Stomach (tissue), 8 donors: ENCODE measurements at regions not wholly inside any gene's neighbourhood (a gene's known extent, or its start where the extent isn't known, plus 50 kb on each side); places are given as distances from the start of the nearest gene placed in this dataset.

Source experiments
- DNase-seq, 2 donors: peaks; one replicate each; pipeline versions ENCODE4 v3.0.0 to v3.0.0-alpha.2; 2013 to 2019
- H3K27ac ChIP-seq, 5 donors: fragments of 200-600 bp in 4 of 5; sonication (generic) in 4 of 5; one replicate each; pipeline ENCODE4 v1.5.1; 2013 to 2019; ENCODE audit warnings: mild to moderate bottlenecking in 1 of 5, moderate library complexity in 1 of 5
- H3K27me3 ChIP-seq, 3 donors: fragments of 200-600 bp; sonication (generic); one replicate each; pipeline ENCODE4 v1.5.1; 2017 to 2019; ENCODE audit warnings: mixed run types in 1 of 3
- H3K36me3 ChIP-seq, 4 donors: fragments of 200-600 bp; sonication (generic); 1 replicate in 3 of 4; 2 replicates in 1 of 4; pipeline ENCODE4 v1.5.1; 2016 to 2019
- H3K4me1 ChIP-seq, 4 donors: fragments of 200-600 bp; sonication (generic); one replicate each; pipeline ENCODE4 v1.5.1; 2016 to 2019
- H3K4me3 ChIP-seq, 4 donors: fragments of 200-600 bp; sonication (generic) in 3 of 4; one replicate each; pipeline ENCODE4 v1.5.1; 2016 to 2019; ENCODE audit warnings: mild to moderate bottlenecking in 1 of 4
- H3K9me3 ChIP-seq, 4 donors: fragments of 200-600 bp; sonication (generic); one replicate each; pipeline ENCODE4 v1.5.1; 2016 to 2019
- CTCF ChIP-seq, 7 experiments: fragments of 450-650 bp in 4 of 7; fragments of 200-600 bp in 3 of 7; sonication (generic) in 3 of 7; IDR thresholded peaks; one replicate each; pipeline ENCODE4 v1.5.1; 2016 to 2019; ENCODE audit warnings: antibody characterized with exemption in 7 of 7, control low read depth in 2 of 7, mild to moderate bottlenecking in 1 of 7
- EP300 ChIP-seq: sonication (generic); formaldehyde crosslinking; IDR thresholded peaks from one replicate; pipeline ENCODE4 v1.6.1; 2017; ENCODE audit warnings: antibody characterized with exemption
- POLR2A ChIP-seq, 4 donors: fragments of 450-650 bp; IDR thresholded peaks; one replicate each; pipeline ENCODE4 v1.6.1; 2016; ENCODE audit warnings: antibody characterized with exemption in 4 of 4, control low read depth in 2 of 4, mild to moderate bottlenecking in 1 of 4, moderate library complexity in 1 of 4
- POLR2AphosphoS5 ChIP-seq, 3 donors: sonication (generic); formaldehyde crosslinking; IDR thresholded peaks; one replicate each; pipeline ENCODE4 v1.6.1; 2016; ENCODE audit warnings: antibody characterized with exemption in 3 of 3
- WGBS, 5 donors: extraction: QIAGEN DNeasy Blood & Tissue Kit in 3 of 5; methylation state at CpG; one replicate each; pipeline versions ENCODE4 v1.1.5 to v1.1.7; 2013 to 2018; 5-methylcytosine and 5-hydroxymethylcytosine counted together
- intact Hi-C: fragments of 100-400 bp; cut with DNase I; formaldehyde crosslinking; loops from one replicate; pipeline ENCODE4 v1.15.1; 2023; ENCODE audit warnings: low total_unique reads
- donor health status: healthy with polysubstance abuse.
- donor health status: Bipolar disorder and iron deficiency.
- donor health status: healthy.

- no peak for TF ChIP-seq POLR2A (IDR thresholded peaks at IDR 0.05)
- no peak for TF ChIP-seq POLR2AphosphoS5 (IDR thresholded peaks at IDR 0.05)
- no peak for TF ChIP-seq EP300
- TF ChIP-seq CTCF (IDR thresholded peaks at IDR 0.05), result no peak
- no peak overlapping the region for H3K4me3 ChIP-seq
- H3K9me3 ChIP-seq, result peaks cover 0 to 4% (median 0%) of the 10 kb centered on the region in 4 donors
- intact Hi-C loops, result no loop called here
- H3K4me1 ChIP-seq, result no peaks in the 10 kb centered on the region
- peaks cover 0 to 4% (median 0%) of the 10 kb centered on the region in 3 donors for H3K27me3 ChIP-seq
- no peak overlapping the region for H3K27ac ChIP-seq
- DNase-seq, result no peak
- 69 to 86% (median 84%) methylated on average over 3 of the region's 3 CpGs for WGBS, 5 donors
- no peaks in the 10 kb centered on the region for H3K36me3 ChIP-seq
Measured at GRCh38 chr2:114038710-114039109, 148.8 kb downstream of the ACTR3 start.

GRCh38 chr2:114039677-114040076, 149.8 kb downstream of the ACTR3 start:
- Histone ChIP-seq H3K9me3 (peaks cover 0 to 4% (median 0%) of the 10 kb centered on the region in 4 donors), H3K4me1 (no peaks in the 10 kb centered on the region), H3K4me3 (no peak overlapping the region), H3K27me3 (peaks cover 0 to 4% (median 0%) of the 10 kb centered on the region in 3 donors), H3K36me3 (no peaks in the 10 kb centered on the region), H3K27ac (no peak overlapping the region)
- DNase-seq, result no peak
- TF ChIP-seq EP300 (no peak), POLR2A (IDR thresholded peaks at IDR 0.05) (no peak), CTCF (IDR thresholded peaks at IDR 0.05) (no peak)
- intact Hi-C loops, result no loop called here
- 59 to 73% (median 68%) methylated on average over 2 of the region's 2 CpGs for WGBS, 5 donors

- 56 to 75% (median 60%) methylated on average over 7 of the region's 7 CpGs for WGBS, 5 donors
- no peak for DNase-seq
- TF ChIP-seq POLR2A (IDR thresholded peaks at IDR 0.05) (no peak), EP300 (no peak), POLR2AphosphoS5 (IDR thresholded peaks at IDR 0.05) (no peak), CTCF (IDR thresholded peaks at IDR 0.05) (no peak)
- Histone ChIP-seq H3K36me3 (no peaks in the 10 kb centered on the region), H3K4me1 (no peaks in the 10 kb centered on the region), H3K27ac (no peak overlapping the region), H3K27me3 (peaks cover 0 to 4% (median 0%) of the 10 kb centered on the region in 3 donors), H3K4me3 (no peak overlapping the region), H3K9me3 (peaks cover 0 to 2% (median 0%) of the 10 kb centered on the region in 4 donors)
- intact Hi-C loops, result no loop called here
Measured at GRCh38 chr2:114040826-114041225, 150.9 kb downstream of the ACTR3 start.

GRCh38 chr2:114044985-114045384, 155.1 kb downstream of the ACTR3 start:
- no peaks in the 10 kb centered on the region for H3K4me1 ChIP-seq
- no peaks in the 10 kb centered on the region for H3K36me3 ChIP-seq
- no peak overlapping the region for H3K27ac ChIP-seq
- 89 to 98% (median 91%) methylated on average over 5 of the region's 5 CpGs for WGBS, 5 donors
- no peaks in the 10 kb centered on the region for H3K9me3 ChIP-seq
- DNase-seq, result no peak
- intact Hi-C loops, result no loop called here
- no peaks in the 10 kb centered on the region for H3K27me3 ChIP-seq
- TF ChIP-seq POLR2AphosphoS5 (IDR thresholded peaks at IDR 0.05) (no peak), POLR2A (IDR thresholded peaks at IDR 0.05) (no peak), CTCF (IDR thresholded peaks at IDR 0.05) (no peak), EP300 (no peak)
- no peak overlapping the region for H3K4me3 ChIP-seq
